ENCODE measurements at regions not wholly inside any gene's neighbourhood (a gene's known extent, or its start where the extent isn't known, plus 50 kb on each side); places are given as distances from the start of the nearest gene placed in this dataset.
A peak's percentile ranks its signal among the peaks of the same experiment; 100 is the strongest.

- TF ChIP-seq CTCF (IDR thresholded peaks at IDR 0.05; ENCODE audit: insufficient read depth, low read depth, low read length), result no peak
- DNase-seq (ENCODE audit: low read depth), result no peak
Observed at GRCh38 chr12:58776144-58776543, 144.2 kb downstream of the LRIG3 start.

GRCh38 chr12:58777815-58778214, 142.5 kb downstream of the LRIG3 start:
- no peak overlapping the region for H3K4me3 ChIP-seq (ENCODE audit: low read depth, low read length)
- peak; percentile 43 for DNase-seq (ENCODE audit: low read depth)
- TF ChIP-seq CTCF (IDR thresholded peaks at IDR 0.05; ENCODE audit: insufficient read depth, low read depth, low read length), result no peak

More at GRCh38 chr12:58776144-58776543, 144.2 kb downstream of the LRIG3 start:
- no peak overlapping the region for H3K4me3 ChIP-seq (ENCODE audit: low read depth, low read length)

- TF ChIP-seq CTCF (IDR thresholded peaks at IDR 0.05; ENCODE audit: insufficient read depth, low read depth, low read length), result no peak
Observed at GRCh38 chr12:58781609-58782008, 138.7 kb downstream of the LRIG3 start.

GRCh38 chr12:58787021-58787760, 133.1 kb downstream of the LRIG3 start:
- TF ChIP-seq CTCF (IDR thresholded peaks at IDR 0.05; ENCODE audit: insufficient read depth, low read depth, low read length), result no peak
- H3K4me3 ChIP-seq (ENCODE audit: low read depth, low read length), result no peak overlapping the region
- DNase-seq (ENCODE audit: low read depth), result no peak

More at GRCh38 chr12:58781609-58782008, 138.7 kb downstream of the LRIG3 start:
- no peak for DNase-seq (ENCODE audit: low read depth)
- H3K4me3 ChIP-seq (ENCODE audit: low read depth, low read length), result no peak overlapping the region

- no peak for TF ChIP-seq CTCF (IDR thresholded peaks at IDR 0.05; ENCODE audit: insufficient read depth, low read depth, low read length)
- no peak overlapping the region for H3K4me3 ChIP-seq (ENCODE audit: low read depth, low read length)
- no peak for DNase-seq (ENCODE audit: low read depth)
Observed at GRCh38 chr12:58794859-58795258, 125.4 kb downstream of the LRIG3 start.

- H3K4me3 ChIP-seq (ENCODE audit: low read depth, low read length), result no peak overlapping the region
- no peak for TF ChIP-seq CTCF (IDR thresholded peaks at IDR 0.05; ENCODE audit: insufficient read depth, low read depth, low read length)
- no peak for DNase-seq (ENCODE audit: low read depth)
Observed at GRCh38 chr12:58795825-58796224, 124.5 kb downstream of the LRIG3 start.

- DNase-seq (ENCODE audit: low read depth), result peak; percentile 28
- TF ChIP-seq CTCF (IDR thresholded peaks at IDR 0.05; ENCODE audit: insufficient read depth, low read depth, low read length), result no peak
Observed at GRCh38 chr12:58801986-58802385, 118.3 kb downstream of the LRIG3 start.

More at GRCh38 chr12:58801986-58802385, 118.3 kb downstream of the LRIG3 start:
- H3K4me3 ChIP-seq (ENCODE audit: low read depth, low read length), result no peak overlapping the region

Measured in fibroblast of villous mesenchyme (primary cell).